ENCODE measurements at regions not wholly inside any gene's neighbourhood (a gene's known extent, or its start where the extent isn't known, plus 50 kb on each side); places are given as distances from the start of the nearest gene placed in this dataset.
A peak's percentile ranks its signal among the peaks of the same experiment; 100 is the strongest.

DNA sequence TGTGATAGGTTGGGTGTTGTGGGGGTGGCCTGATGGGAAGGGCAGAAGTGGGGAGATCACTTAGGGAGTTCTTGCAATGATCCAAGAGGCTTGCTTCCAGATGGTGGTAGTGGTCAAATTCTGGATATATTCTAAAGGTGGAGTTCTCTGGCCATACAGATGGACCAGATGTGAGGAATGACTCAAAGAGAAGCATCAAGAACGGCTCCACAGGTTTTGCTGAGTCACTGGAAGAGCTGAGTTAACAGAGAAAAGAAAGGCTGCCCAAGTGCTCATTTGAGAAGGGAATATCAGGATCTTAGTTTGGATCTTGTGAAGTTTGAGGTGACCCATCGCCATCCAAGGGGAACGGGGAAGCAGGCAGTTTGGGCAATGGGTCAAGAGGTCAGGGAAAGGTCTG lies 192.9 kb upstream of the GALNT2 start:
- peak; percentile 7 for DNase-seq (ENCODE audit: extremely low read depth, low read depth)
- no peak overlapping the region for H3K4me3 ChIP-seq (replicated peaks; ENCODE audit: low read depth, low read length)

GRCh38 chr1:229874609-229875008 lies 192.4 kb upstream of the GALNT2 start:
- no peak overlapping the region for H3K4me3 ChIP-seq (replicated peaks; ENCODE audit: low read depth, low read length)
- no peak for TF ChIP-seq CTCF (IDR thresholded peaks at IDR 0.05; ENCODE audit: low read depth, low read length, missing control alignments)
- DNase-seq (ENCODE audit: extremely low read depth, low read depth) = no peak

More for the DNA sequence above, 192.9 kb upstream of the GALNT2 start:
- TF ChIP-seq CTCF (IDR thresholded peaks at IDR 0.05; ENCODE audit: low read depth, low read length, missing control alignments) = no peak

DNA sequence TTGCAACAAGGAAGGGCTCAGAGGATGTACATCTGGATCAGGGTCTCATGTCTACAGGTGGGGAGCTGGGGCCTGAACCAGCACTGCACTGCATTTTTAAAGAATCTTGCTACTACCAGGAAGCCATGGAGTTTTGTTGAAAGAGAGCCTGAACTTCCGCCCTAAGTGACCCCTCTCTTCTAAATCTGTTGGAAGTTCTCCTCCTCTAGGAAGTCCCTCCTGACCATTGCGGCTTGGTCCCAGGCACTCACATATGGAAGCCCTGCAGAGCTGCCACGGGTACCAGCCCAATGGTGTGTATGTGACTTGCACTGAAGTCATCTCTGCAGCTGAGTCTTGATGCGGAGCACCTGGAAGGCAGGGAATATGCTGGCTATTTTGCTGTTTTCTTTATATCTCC lies 192.0 kb upstream of the GALNT2 start:
- H3K4me3 ChIP-seq (replicated peaks; ENCODE audit: low read depth, low read length) = no peak overlapping the region
- no peak for TF ChIP-seq CTCF (IDR thresholded peaks at IDR 0.05; ENCODE audit: low read depth, low read length, missing control alignments)
- DNase-seq (ENCODE audit: extremely low read depth, low read depth) = no peak

DNA sequence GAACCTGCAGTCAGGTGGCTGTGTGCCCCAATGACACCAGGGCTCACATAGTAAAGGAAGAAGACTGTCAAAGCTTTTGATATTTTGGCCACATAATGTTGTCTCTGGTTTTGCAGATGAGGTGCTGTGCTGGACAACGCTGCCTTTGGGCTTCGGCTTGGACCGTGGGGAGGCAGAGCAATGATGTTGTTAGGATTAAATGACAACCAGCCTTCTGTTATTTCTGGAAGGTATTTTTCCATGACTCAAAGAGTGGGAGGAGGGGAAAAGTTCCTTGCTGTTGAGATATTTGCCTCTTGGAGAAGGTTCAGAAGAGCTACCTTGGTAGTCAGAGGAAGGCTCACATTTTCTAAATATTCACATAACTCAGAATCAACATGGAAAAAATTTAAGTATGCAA lies 187.3 kb upstream of the GALNT2 start:
- H3K4me3 ChIP-seq (replicated peaks; ENCODE audit: low read depth, low read length) = no peak overlapping the region
- TF ChIP-seq CTCF (IDR thresholded peaks at IDR 0.05; ENCODE audit: low read depth, low read length, missing control alignments) = no peak
- no peak for DNase-seq (ENCODE audit: extremely low read depth, low read depth)

GRCh38 chr1:229880271-229881170 lies 186.5 kb upstream of the GALNT2 start:
- no peak for DNase-seq (ENCODE audit: extremely low read depth, low read depth)

DNA sequence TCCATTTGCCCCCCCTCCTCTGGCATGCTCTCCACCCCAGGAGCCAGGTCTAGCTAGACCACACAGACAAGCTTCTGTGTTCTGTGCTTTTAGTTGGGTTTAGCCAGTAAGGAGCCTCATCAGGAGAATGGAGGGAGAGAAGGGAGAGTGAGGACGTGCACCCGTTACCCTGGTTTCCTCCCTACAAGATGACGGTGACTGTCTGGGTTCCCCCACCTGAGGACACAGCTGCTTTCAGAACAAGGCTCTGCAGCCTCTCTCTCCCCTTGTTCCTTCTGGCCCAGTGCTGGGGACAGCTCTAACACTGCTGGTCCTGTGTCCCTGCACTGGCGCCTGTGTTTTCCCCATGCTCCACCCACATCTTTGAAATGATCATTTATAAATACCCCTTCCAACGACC lies 184.4 kb upstream of the GALNT2 start:
- DNase-seq (ENCODE audit: extremely low read depth, low read depth) = no peak
- no peak for TF ChIP-seq CTCF (IDR thresholded peaks at IDR 0.05; ENCODE audit: low read depth, low read length, missing control alignments)
- H3K4me3 ChIP-seq (replicated peaks; ENCODE audit: low read depth, low read length) = no peak overlapping the region

More at GRCh38 chr1:229880271-229881170, 186.5 kb upstream of the GALNT2 start:
- TF ChIP-seq CTCF (IDR thresholded peaks at IDR 0.05; ENCODE audit: low read depth, low read length, missing control alignments) = no peak
- no peak overlapping the region for H3K4me3 ChIP-seq (replicated peaks; ENCODE audit: low read depth, low read length)
